Neural cell (in vitro differentiated cells): ENCODE measurements at regions not wholly inside any gene's neighbourhood (a gene's known extent, or its start where the extent isn't known, plus 50 kb on each side); places are given as distances from the start of the nearest gene placed in this dataset.

ENCODE experiments used
- CTCF ChIP-seq: fragments of 450-650 bp; IDR thresholded peaks from 2 replicates; pipeline ENCODE4 v1.5.1; 2014; ENCODE audit warnings: antibody characterized with exemption, mild to moderate bottlenecking, moderate library complexity; ENCODE audit not compliant: poor library complexity, severe bottlenecking
- EP300 ChIP-seq: fragments of 450-650 bp; conservative IDR thresholded peaks from 2 replicates; pipeline ENCODE4 v1.6.1; 2014; ENCODE audit warnings: antibody characterized with exemption, mild to moderate bottlenecking, moderate library complexity; ENCODE audit not compliant: poor library complexity, severe bottlenecking
- EZH2 ChIP-seq: fragments of 200-600, 300-800 bp; shearing (Covaris generic), sonication (generic); IDR thresholded peaks from 2 replicates; pipeline ENCODE4 v1.6.1; 2014; ENCODE audit warnings: antibody characterized with exemption, low read length, borderline replicate concordance, mild to moderate bottlenecking; ENCODE audit not compliant: insufficient read depth, poor library complexity, severe bottlenecking
- MXI1 ChIP-seq: fragments of 450-650 bp; conservative IDR thresholded peaks from 2 replicates; pipeline ENCODE4 v1.6.1; 2014; ENCODE audit warnings: antibody characterized with exemption, mild to moderate bottlenecking; ENCODE audit not compliant: poor library complexity, severe bottlenecking
- POLR2AphosphoS5 ChIP-seq: IDR thresholded peaks from 2 replicates; pipeline ENCODE4 v1.6.1; 2012
- RAD21 ChIP-seq: fragments of 450-650 bp; conservative IDR thresholded peaks from 2 replicates; pipeline ENCODE4 v1.6.1; 2014; ENCODE audit warnings: antibody characterized with exemption, mild to moderate bottlenecking, moderate library complexity
- SMC3 ChIP-seq: fragments of 450-650 bp; conservative IDR thresholded peaks from 2 replicates; pipeline ENCODE4 v1.6.1; 2014; ENCODE audit warnings: antibody characterized with exemption, mild to moderate bottlenecking, moderate library complexity; ENCODE audit not compliant: poor library complexity
- TAF1 ChIP-seq: IDR thresholded peaks from 2 replicates; pipeline ENCODE4 v1.6.1; 2012; ENCODE audit warnings: low read depth
- TF ChIP-seq, protein P1 (sequence below): IDR thresholded peaks from 2 replicates; pipeline ENCODE4 v1.6.1; 2012; ENCODE audit warnings: borderline replicate concordance

- TF ChIP-seq EZH2 (no peak), POLR2AphosphoS5 (no peak), CTCF (no peak), SMC3 (no peak), EP300 (no peak), TAF1 (no peak), MXI1 (no peak), RAD21 (no peak)
- TF ChIP-seq, protein P1, sequence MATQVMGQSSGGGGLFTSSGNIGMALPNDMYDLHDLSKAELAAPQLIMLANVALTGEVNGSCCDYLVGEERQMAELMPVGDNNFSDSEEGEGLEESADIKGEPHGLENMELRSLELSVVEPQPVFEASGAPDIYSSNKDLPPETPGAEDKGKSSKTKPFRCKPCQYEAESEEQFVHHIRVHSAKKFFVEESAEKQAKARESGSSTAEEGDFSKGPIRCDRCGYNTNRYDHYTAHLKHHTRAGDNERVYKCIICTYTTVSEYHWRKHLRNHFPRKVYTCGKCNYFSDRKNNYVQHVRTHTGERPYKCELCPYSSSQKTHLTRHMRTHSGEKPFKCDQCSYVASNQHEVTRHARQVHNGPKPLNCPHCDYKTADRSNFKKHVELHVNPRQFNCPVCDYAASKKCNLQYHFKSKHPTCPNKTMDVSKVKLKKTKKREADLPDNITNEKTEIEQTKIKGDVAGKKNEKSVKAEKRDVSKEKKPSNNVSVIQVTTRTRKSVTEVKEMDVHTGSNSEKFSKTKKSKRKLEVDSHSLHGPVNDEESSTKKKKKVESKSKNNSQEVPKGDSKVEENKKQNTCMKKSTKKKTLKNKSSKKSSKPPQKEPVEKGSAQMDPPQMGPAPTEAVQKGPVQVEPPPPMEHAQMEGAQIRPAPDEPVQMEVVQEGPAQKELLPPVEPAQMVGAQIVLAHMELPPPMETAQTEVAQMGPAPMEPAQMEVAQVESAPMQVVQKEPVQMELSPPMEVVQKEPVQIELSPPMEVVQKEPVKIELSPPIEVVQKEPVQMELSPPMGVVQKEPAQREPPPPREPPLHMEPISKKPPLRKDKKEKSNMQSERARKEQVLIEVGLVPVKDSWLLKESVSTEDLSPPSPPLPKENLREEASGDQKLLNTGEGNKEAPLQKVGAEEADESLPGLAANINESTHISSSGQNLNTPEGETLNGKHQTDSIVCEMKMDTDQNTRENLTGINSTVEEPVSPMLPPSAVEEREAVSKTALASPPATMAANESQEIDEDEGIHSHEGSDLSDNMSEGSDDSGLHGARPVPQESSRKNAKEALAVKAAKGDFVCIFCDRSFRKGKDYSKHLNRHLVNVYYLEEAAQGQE = no peak
Measured at GRCh38 chr13:24985107-24985506, 110.8 kb upstream of the PABPC3 start.
